ENCODE measurements at regions not wholly inside any gene's neighbourhood (a gene's known extent, or its start where the extent isn't known, plus 50 kb on each side); places are given as distances from the start of the nearest gene placed in this dataset.

GRCh38 chr13:58630794-58631193 is 999.2 kb downstream of the PCDH17 start:
- ATAC-seq (no peak), DNase-seq (no peak)
- H3K27ac ChIP-seq = no peak overlapping the region
- 89 to 91% (median 90%) methylated on average over 1 of the region's 1 CpG for WGBS, 3 donors
- H3K4me3 ChIP-seq = no peak overlapping the region
- intact Hi-C loops (cut with DNase I) = no loop called here
- H3K9me3 ChIP-seq = no peaks in the 10 kb centered on the region
- no peaks in the 10 kb centered on the region for H3K36me3 ChIP-seq (ENCODE audit: insufficient read depth in 1 of 2, low read depth in 1 of 2)
- no peaks in the 10 kb centered on the region for H3K27me3 ChIP-seq (ENCODE audit: insufficient read depth in 3 of 3, low read length in 2 of 3)
- TF ChIP-seq CTCF (IDR thresholded peaks at IDR 0.05) = no peak
- H3K4me1 ChIP-seq = no peaks in the 10 kb centered on the region

- intact Hi-C loops (cut with DNase I) = no loop called here
- H3K27me3 ChIP-seq (ENCODE audit: insufficient read depth in 3 of 3, low read length in 2 of 3) = no peaks in the 10 kb centered on the region
- DNase-seq (no peak), ATAC-seq (no peak)
- WGBS, 3 donors = 79 to 81% (median 80%) methylated on average over 3 of the region's 3 CpGs
- H3K4me3 ChIP-seq = no peak overlapping the region
- no peaks in the 10 kb centered on the region for H3K9me3 ChIP-seq
- no peaks in the 10 kb centered on the region for H3K4me1 ChIP-seq
- no peak for TF ChIP-seq CTCF (IDR thresholded peaks at IDR 0.05)
- no peaks in the 10 kb centered on the region for H3K36me3 ChIP-seq (ENCODE audit: insufficient read depth in 1 of 2, low read depth in 1 of 2)
- no peak overlapping the region for H3K27ac ChIP-seq
Observed at GRCh38 chr13:58633226-58633625, 1001.7 kb downstream of the PCDH17 start.

- H3K27ac ChIP-seq = no peak overlapping the region
- DNase-seq (no peak), ATAC-seq (no peak)
- H3K9me3 ChIP-seq = no peaks in the 10 kb centered on the region
- H3K4me1 ChIP-seq = no peaks in the 10 kb centered on the region
- no peak overlapping the region for H3K4me3 ChIP-seq
- TF ChIP-seq CTCF (IDR thresholded peaks at IDR 0.05) = no peak
- intact Hi-C loops (cut with DNase I) = no loop called here
- no peaks in the 10 kb centered on the region for H3K36me3 ChIP-seq (ENCODE audit: insufficient read depth in 1 of 2, low read depth in 1 of 2)
- H3K27me3 ChIP-seq (ENCODE audit: insufficient read depth in 3 of 3, low read length in 2 of 3) = no peaks in the 10 kb centered on the region
- 68 to 79% (median 77%) methylated on average over 3 of the region's 3 CpGs for WGBS, 3 donors
Observed at GRCh38 chr13:58655086-58655485, 1023.5 kb downstream of the PCDH17 start.

- no peaks in the 10 kb centered on the region for H3K36me3 ChIP-seq (ENCODE audit: insufficient read depth in 1 of 2, low read depth in 1 of 2)
- DNase-seq (no peak), ATAC-seq (no peak)
- intact Hi-C loops (cut with DNase I) = no loop called here
- no peak overlapping the region for H3K27ac ChIP-seq
- H3K27me3 ChIP-seq (ENCODE audit: insufficient read depth in 3 of 3, low read length in 2 of 3) = no peaks in the 10 kb centered on the region
- H3K4me3 ChIP-seq = no peak overlapping the region
- H3K9me3 ChIP-seq = no peaks in the 10 kb centered on the region
- H3K4me1 ChIP-seq = no peaks in the 10 kb centered on the region
- TF ChIP-seq CTCF (IDR thresholded peaks at IDR 0.05) = no peak
Observed at GRCh38 chr13:58660826-58661225, 1029.3 kb downstream of the PCDH17 start.

DNA sequence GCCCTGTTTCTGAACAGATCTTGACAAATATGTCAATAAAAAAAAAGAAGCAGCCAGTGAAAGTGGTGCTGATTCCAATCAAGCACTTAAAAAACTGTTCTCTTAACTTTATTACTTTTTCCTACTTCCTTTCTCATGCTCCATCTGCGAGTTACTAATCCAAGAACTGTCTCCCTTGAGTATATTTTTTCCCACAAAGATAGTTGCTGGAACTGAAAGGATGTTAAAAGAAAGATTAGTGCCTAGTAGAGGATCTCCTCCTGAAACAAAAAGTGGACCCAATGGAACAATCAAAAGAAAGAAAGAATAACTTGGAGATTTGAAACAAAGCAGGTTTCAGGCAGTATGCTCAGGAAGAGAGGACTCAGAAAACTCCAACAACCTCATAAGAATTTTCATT is 1034.8 kb downstream of the PCDH17 start:
- WGBS, 3 donors = 8 to 19% (median 17%) methylated on average over 1 of the region's 1 CpG
- Histone ChIP-seq H3K27ac (no peak overlapping the region), H3K4me3 (no peak overlapping the region), H3K36me3 (ENCODE audit: insufficient read depth in 1 of 2, low read depth in 1 of 2) (no peaks in the 10 kb centered on the region), H3K4me1 (no peaks in the 10 kb centered on the region), H3K9me3 (no peaks in the 10 kb centered on the region), H3K27me3 (ENCODE audit: insufficient read depth in 3 of 3, low read length in 2 of 3) (no peaks in the 10 kb centered on the region)
- ATAC-seq (no peak), DNase-seq (no peak)
- no peak for TF ChIP-seq CTCF (IDR thresholded peaks at IDR 0.05)
- intact Hi-C loops (cut with DNase I) = no loop called here

Data from psoas muscle (tissue), 7 donors.